OCI-M2 (cell line): ENCODE measurements at regions not wholly inside any gene's neighbourhood (a gene's known extent, or its start where the extent isn't known, plus 50 kb on each side); places are given as distances from the start of the nearest gene placed in this dataset.
"Not testable (repeated sequence)": the region's sequence is repeated elsewhere in the genome, so short reads cannot be mapped to it uniquely, and the experiment has no call there.

Source experiments
- DNase-seq: peaks from one replicate; lab custom pipeline; 2025; ENCODE audit not compliant: unreplicated experiment; lab: John Stamatoyannopoulos, UW

DNA sequence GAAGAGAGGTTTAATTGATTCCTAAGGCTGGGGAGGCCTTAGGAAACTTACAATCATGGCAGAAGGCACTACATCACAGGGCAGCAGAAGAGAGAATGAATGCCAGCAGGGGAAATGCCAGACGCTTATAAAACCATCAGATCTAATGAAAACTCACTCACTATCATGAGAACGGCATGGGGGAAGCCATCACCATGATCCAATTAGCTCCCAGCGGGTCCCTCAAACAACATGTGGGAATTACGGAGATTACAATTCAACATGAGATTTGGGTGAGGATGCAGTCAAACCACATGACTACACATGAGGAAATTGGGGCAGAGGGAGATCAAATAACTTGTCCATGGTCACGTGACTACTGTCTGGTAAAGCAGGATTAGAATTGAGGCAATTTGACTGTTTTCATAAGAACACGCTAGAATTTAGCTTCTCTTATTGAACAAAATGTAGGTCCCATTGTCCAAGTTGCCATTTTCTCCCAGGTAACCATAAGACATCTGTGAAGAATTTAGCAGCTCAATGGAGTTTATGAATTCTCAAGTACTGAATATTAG lies 445.1 kb upstream of the CDH20 start:
- no peak for DNase-seq

GRCh38 chr18:60889442-60889841 lies 443.8 kb upstream of the CDH20 start:
- DNase-seq = no peak

DNA sequence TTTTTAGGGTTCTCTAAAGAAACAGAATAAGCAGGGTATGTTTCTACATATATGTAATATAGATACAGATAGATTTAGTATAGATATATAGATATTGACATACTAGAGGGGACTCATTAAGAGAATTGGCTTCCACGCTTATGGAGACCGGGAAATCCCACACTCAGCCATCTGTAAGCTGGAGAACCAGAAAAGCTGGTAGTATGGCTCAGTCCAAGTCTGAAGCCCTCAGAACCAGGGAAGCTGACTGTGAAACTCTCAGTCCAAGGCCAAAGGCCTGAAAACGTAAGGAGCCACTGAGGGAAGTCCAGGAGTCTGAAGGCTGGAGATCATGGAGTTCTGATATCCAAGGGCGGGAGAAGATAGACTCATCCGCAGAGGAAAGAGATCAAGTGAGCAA lies 441.3 kb upstream of the CDH20 start:
- DNase-seq = no peak

GRCh38 chr18:60892441-60892840 lies 440.8 kb upstream of the CDH20 start:
- no peak for DNase-seq

- no peak for DNase-seq
Observed at GRCh38 chr18:60892855-60893254, 440.4 kb upstream of the CDH20 start.

- DNase-seq = no peak
Observed at GRCh38 chr18:60893355-60894097, 439.7 kb upstream of the CDH20 start.

DNA sequence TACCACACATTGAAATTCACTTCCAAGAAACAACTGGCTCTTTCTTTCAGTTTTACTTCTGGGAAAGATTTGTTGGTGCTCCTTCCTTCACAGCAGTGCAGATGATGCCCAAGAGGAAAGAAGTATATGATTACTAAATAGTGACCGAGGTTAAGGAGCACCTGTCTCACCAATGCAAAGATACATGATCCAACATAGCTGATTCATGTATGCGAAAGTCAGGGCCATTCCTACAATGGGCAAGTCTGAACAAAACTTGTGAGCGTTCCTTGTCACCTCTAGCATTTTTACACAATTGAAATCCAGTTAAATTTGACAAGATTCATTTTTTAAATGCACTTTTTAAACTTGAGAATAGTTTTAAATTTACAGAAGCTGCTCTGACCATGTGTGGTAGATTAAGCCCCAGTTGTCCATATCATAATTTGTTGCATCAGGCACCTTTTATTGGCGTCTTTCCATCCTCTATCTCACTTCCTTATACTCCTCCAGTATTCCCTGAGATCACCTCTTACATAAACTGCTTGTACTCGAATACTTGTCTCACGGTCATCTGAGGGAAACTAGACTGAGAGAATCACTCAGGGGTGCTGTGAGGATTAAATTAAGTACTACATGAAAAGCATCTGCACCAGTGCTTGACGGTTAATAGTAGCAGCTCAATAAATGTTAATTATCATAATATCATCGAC lies 438.8 kb upstream of the CDH20 start:
- no peak for DNase-seq

GRCh38 chr18:60895181-60895580 lies 438.0 kb upstream of the CDH20 start:
- DNase-seq = no peak

DNA sequence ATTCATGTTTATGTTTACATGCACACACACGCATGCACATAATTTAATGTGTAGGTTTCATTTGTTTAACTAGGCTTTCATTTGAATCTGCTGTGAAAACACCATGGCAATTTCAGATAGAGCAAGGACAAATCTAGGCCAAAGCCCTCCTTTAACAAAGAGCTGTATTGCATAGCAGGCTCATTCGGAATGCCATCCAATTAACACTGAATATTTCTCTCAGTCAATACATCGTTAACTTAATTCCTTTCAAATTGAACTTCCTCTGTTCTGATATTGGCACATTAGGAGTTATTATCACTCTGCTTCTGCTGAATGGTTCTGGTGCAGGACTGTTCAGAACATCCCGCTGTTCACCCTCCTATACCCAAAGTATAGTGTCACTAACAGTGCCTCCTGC lies 435.1 kb upstream of the CDH20 start:
- DNase-seq = no peak

DNA sequence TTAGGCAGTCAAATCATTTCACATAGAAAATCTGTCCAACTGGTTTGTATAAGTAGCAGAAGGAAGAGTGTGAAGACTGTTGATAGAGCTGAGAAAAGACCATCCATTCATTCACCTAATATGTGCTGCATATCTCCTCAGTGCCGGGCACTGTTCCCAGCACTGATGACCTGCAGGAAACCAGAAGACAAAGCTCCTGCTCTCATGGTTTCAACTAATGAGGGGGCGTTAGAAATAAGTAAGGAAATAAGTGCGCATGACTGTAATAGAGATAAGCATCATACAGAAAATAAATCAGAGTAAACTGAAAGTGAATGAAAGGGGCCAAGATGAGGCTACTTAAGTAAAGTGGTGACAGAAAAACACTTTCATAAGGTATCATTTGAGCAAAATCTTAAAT lies 427.5 kb upstream of the CDH20 start:
- DNase-seq = no peak

GRCh38 chr18:60910534-60910933 lies 422.7 kb upstream of the CDH20 start:
- DNase-seq = no peak

GRCh38 chr18:60911504-60911903 lies 421.7 kb upstream of the CDH20 start:
- DNase-seq = no peak

- DNase-seq = no peak
Observed at GRCh38 chr18:60915160-60915559, 418.1 kb upstream of the CDH20 start.

DNA sequence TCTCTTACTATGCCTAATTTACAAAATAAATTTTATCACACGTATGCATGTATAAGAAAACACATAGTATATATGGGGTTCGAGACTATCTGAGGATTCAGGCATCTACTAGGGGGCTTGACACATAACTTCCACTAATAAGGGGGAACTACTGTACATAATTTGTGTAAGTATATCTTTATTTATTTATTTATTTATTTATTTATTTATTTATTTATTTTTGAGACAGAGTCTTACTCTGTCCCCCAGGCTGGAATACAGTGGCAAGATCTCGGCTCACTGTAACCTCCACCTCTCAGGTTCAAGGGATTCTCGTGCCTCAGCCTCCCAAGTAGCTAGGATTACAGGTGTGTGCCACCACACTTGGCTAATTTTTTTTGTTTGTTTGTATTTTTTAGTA lies 414.4 kb upstream of the CDH20 start:
- not testable (repeated sequence) for DNase-seq

- no peak for DNase-seq
Observed at GRCh38 chr18:60925892-60926291, 407.3 kb upstream of the CDH20 start.

DNA sequence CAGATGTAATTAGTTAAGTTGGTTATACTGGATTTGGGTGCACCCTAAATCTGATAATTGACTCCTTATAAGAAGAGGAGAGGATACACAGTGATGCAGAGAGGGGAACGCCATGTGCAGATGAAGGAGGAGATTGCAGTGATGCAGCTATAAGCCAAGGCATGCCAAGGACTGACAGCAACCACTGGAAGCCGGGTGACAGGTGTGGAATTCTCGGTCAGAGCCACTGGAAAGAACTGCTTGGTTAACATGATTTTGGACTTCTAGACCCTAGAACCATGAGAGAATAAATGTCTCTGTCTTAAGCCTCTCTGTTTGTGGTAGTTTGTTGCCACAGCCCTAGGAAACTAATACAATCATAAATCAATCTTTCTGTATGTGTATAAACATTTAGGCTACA lies 403.3 kb upstream of the CDH20 start:
- DNase-seq = no peak

DNA sequence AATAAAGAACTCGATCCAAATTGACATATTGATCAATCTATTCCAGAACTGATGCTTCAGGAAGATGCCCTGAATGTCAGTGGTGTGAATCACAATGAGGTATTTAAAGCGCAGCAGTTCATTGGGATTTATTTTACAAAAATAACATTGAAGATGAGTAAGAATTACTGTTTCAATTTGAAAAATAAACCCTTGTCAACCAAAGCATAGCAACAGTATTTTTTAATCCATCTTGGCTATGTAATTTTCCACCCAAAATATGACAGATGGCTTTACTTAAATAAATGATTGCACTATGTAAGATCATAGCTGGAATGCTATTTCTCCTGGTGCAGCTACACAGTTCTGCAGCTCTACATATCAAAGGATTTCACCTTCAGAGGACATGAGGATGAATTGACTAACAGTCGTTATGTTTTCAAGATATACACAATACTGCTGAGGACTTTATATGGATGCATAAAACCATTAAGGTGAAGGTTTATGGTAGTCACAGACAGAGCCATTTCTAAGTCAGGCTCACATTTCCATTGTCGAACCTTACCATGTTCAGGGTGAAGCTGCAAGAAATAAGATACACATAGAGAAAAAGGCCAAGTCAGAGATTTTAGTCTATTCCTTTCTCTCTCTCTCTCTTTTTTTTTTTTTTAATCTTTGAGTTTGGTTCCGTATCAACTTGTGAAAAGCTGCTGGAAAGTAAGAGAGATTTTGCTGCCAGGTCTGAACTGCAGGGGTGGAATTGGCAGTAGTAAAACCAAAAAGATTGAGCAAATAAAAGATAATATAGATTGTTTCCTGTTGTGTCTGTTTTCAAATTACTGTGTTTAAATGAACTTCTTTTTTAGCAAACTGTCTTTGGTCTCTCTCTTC lies 398.0 kb upstream of the CDH20 start:
- no peak for DNase-seq

DNA sequence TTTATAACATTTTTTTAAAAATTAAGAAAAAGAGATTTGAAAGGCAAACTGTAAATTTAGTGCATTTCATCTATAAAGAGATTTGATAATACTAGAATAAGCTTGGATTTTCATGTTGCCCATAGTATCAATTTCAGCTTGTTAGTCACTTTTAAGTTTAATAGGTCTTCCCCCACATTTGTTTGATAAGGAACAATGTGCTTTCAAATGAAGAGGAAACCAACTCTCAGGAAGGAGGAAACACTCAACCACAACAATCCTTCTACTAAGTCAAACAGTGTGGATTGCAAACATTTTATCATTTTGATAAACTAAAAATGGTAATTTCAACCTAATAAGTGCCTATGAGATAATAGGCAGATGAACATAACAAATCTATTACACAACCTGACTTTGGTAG lies 397.1 kb upstream of the CDH20 start:
- no peak for DNase-seq

GRCh38 chr18:60943297-60943696 lies 389.9 kb upstream of the CDH20 start:
- DNase-seq = no peak

GRCh38 chr18:60950634-60951033 lies 382.6 kb upstream of the CDH20 start:
- DNase-seq = no peak

DNA sequence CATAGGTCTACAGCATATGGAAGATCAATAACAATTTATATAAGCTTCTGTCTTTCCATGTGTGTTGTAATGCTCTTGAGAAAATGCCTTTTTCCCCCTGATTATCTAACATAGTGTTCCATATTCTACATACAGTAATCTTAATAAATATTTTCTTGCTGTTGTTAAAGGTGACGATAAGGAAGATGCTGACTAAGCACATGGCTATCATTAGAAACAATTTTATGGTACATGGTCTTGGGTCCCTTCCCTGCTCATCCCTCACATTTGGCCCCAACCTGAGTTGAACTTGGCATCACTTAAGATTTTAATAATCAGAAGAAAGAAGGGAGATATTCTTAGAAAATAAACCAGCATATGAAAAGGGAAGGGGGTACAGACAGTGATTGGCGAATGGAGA lies 382.1 kb upstream of the CDH20 start:
- DNase-seq = no peak

- no peak for DNase-seq
Observed at GRCh38 chr18:60962625-60963024, 370.6 kb upstream of the CDH20 start.
